ENCODE measurements at regions not wholly inside any gene's neighbourhood (a gene's known extent, or its start where the extent isn't known, plus 50 kb on each side); places are given as distances from the start of the nearest gene placed in this dataset.

- Mint-ChIP-seq H3K27ac (no peak overlapping the region), H3K9me3 (peaks cover 16% of the 10 kb centered on the region), H3K4me3 (no peak overlapping the region), H3K4me1 (peaks cover 5% of the 10 kb centered on the region), H3K36me3 (no peaks in the 10 kb centered on the region), H3K27me3 (ENCODE audit: low read depth) (peaks cover 4% of the 10 kb centered on the region)
- CTCF ChIA-PET = no interaction called here
- ATAC-seq (no peak), DNase-seq (ENCODE audit: low spot score) (no peak)
- no peak for TF ChIP-seq GABPB1 (CRISPR knock-in tag; IDR thresholded peaks at IDR 0.05)
- TF ChIP-seq ZNF121 (CRISPR knock-in tag; IDR thresholded peaks at IDR 0.05) = no peak
- POLR2A ChIA-PET = no interaction called here
These were observed 76.9 kb upstream of the KLF3 start for GRCh38 chr4:38587106-38587505.

GRCh38 chr4:38590046-38590445 is 74.0 kb upstream of the KLF3 start:
- ATAC-seq = no peak
- DNase-seq (ENCODE audit: low spot score) = no peak
- Mint-ChIP-seq H3K4me1 (no peaks in the 10 kb centered on the region), H3K9me3 (peaks cover 16% of the 10 kb centered on the region), H3K27ac (no peak overlapping the region), H3K27me3 (ENCODE audit: low read depth) (peaks cover 4% of the 10 kb centered on the region), H3K36me3 (no peaks in the 10 kb centered on the region), H3K4me3 (no peak overlapping the region)
- CTCF ChIA-PET = no interaction called here
- POLR2A ChIA-PET = no interaction called here
- no peak for TF ChIP-seq ZBTB21 (CRISPR knock-in tag; IDR thresholded peaks at IDR 0.05; ENCODE audit: borderline replicate concordance)
- TF ChIP-seq ZNF263 (CRISPR knock-in tag; IDR thresholded peaks at IDR 0.05; ENCODE audit: low read depth) = no peak
- TF ChIP-seq TEAD1 (CRISPR knock-in tag; IDR thresholded peaks at IDR 0.05) = no peak
- TF ChIP-seq CDX4 (CRISPR knock-in tag; IDR thresholded peaks at IDR 0.05; ENCODE audit: borderline replicate concordance) = no peak
- no peak for TF ChIP-seq GTF2I (CRISPR knock-in tag; conservative IDR thresholded peaks at IDR 0.05)
- TF ChIP-seq NFYB (CRISPR knock-in tag; conservative IDR thresholded peaks at IDR 0.05; ENCODE audit: low read depth) = no peak
- TF ChIP-seq ELF4 (CRISPR knock-in tag; IDR thresholded peaks at IDR 0.05; ENCODE audit: low read depth) = no peak
- TF ChIP-seq TCF7 (CRISPR knock-in tag; IDR thresholded peaks at IDR 0.05; ENCODE audit: low read depth) = no peak

- Mint-ChIP-seq H3K4me1 (no peaks in the 10 kb centered on the region), H3K4me3 (no peak overlapping the region), H3K27ac (no peak overlapping the region), H3K9me3 (peaks cover 16% of the 10 kb centered on the region), H3K27me3 (ENCODE audit: low read depth) (no peaks in the 10 kb centered on the region; the same call in 1 of the 2 replicates), H3K36me3 (no peaks in the 10 kb centered on the region)
- ChIA-PET CTCF (no interaction called here), POLR2A (interaction anchor here (0.6 kb wide), 1 partner anchor 1129 kb away, joined by 4 read pairs; no protein-coding TSS in a partner anchor)
- no peak for DNase-seq (ENCODE audit: low spot score)
- TF ChIP-seq SMAD3 (CRISPR knock-in tag; IDR thresholded peaks at IDR 0.05; ENCODE audit: borderline replicate concordance) = no peak
- no peak for TF ChIP-seq TEAD4 (CRISPR knock-in tag; IDR thresholded peaks at IDR 0.05)
- no peak for TF ChIP-seq TP53 (CRISPR knock-in tag; IDR thresholded peaks at IDR 0.05)
- no peak for TF ChIP-seq CREB1 (CRISPR knock-in tag; IDR thresholded peaks at IDR 0.05)
- no peak for TF ChIP-seq ZBTB21 (CRISPR knock-in tag; IDR thresholded peaks at IDR 0.05; ENCODE audit: borderline replicate concordance)
- no peak for TF ChIP-seq ZNF423 (CRISPR knock-in tag; IDR thresholded peaks at IDR 0.05)
- no peak for TF ChIP-seq ZNF396 (CRISPR knock-in tag; IDR thresholded peaks at IDR 0.05; ENCODE audit: borderline replicate concordance)
- no peak for TF ChIP-seq FOXP4 (CRISPR knock-in tag; IDR thresholded peaks at IDR 0.05)
- ATAC-seq = no peak
These were observed 72.2 kb upstream of the KLF3 start for GRCh38 chr4:38591617-38592337.

GRCh38 chr4:38598489-38598888 is 65.5 kb upstream of the KLF3 start:
- no peak for TF ChIP-seq EMX1 (CRISPR knock-in tag; IDR thresholded peaks at IDR 0.05)
- TF ChIP-seq NR3C1 (CRISPR knock-in tag; conservative IDR thresholded peaks at IDR 0.05; ENCODE audit: low read depth) = no peak
- TF ChIP-seq NFYB (CRISPR knock-in tag; conservative IDR thresholded peaks at IDR 0.05; ENCODE audit: low read depth) = no peak
- TF ChIP-seq HMGA2 (CRISPR knock-in tag; IDR thresholded peaks at IDR 0.05) = no peak
- TF ChIP-seq TEAD4 (CRISPR knock-in tag; IDR thresholded peaks at IDR 0.05) = no peak
- no peak for TF ChIP-seq PRRX2 (CRISPR knock-in tag; IDR thresholded peaks at IDR 0.05)
- no peak for TF ChIP-seq FOXK1 (CRISPR knock-in tag; IDR thresholded peaks at IDR 0.05)
- no peak for TF ChIP-seq TCF7 (CRISPR knock-in tag; IDR thresholded peaks at IDR 0.05; ENCODE audit: low read depth)
- TF ChIP-seq STAT6 (CRISPR knock-in tag; conservative IDR thresholded peaks at IDR 0.05; ENCODE audit: low read depth) = no peak
- H3K27ac Mint-ChIP-seq = no peak overlapping the region

More at GRCh38 chr4:38598489-38598888, 65.5 kb upstream of the KLF3 start:
- Mint-ChIP-seq H3K4me3 (no peak overlapping the region), H3K36me3 (no peaks in the 10 kb centered on the region), H3K4me1 (peaks cover 9% of the 10 kb centered on the region; the same call in 1 of the 2 replicates), H3K9me3 (no peaks in the 10 kb centered on the region), H3K27me3 (ENCODE audit: low read depth) (no peaks in the 10 kb centered on the region; the same call in 1 of the 2 replicates)
- POLR2A ChIA-PET = no interaction called here
- ATAC-seq (no peak), DNase-seq (ENCODE audit: low spot score) (no peak)
- CTCF ChIA-PET = no interaction called here
